ENCODE measurements at regions not wholly inside any gene's neighbourhood (a gene's known extent, or its start where the extent isn't known, plus 50 kb on each side); places are given as distances from the start of the nearest gene placed in this dataset.

- no peak for DNase-seq (ENCODE audit: low read depth in 3 of 3, low spot score in 1 of 3)
Measured at GRCh38 chr2:239523954-239524330, 123.1 kb upstream of the HDAC4 start.

- no peak for DNase-seq (ENCODE audit: low read depth in 3 of 3, low spot score in 1 of 3)
Measured at GRCh38 chr2:239523147-239523953, 122.5 kb upstream of the HDAC4 start.

- no peak for DNase-seq (ENCODE audit: low read depth in 3 of 3, low spot score in 1 of 3)
Measured at GRCh38 chr2:239522740-239523119, 121.9 kb upstream of the HDAC4 start.

GRCh38 chr2:239522002-239522739 lies 121.4 kb upstream of the HDAC4 start:
- DNase-seq (ENCODE audit: low read depth in 3 of 3, low spot score in 1 of 3): no peak

- DNase-seq (ENCODE audit: low read depth in 3 of 3, low spot score in 1 of 3): no peak
Measured at GRCh38 chr2:239521518-239521815, 120.6 kb upstream of the HDAC4 start.

GRCh38 chr2:239520811-239521517 lies 120.1 kb upstream of the HDAC4 start:
- no peak for DNase-seq (ENCODE audit: low read depth in 3 of 3, low spot score in 1 of 3)

- DNase-seq (ENCODE audit: low read depth in 3 of 3, low spot score in 1 of 3): no peak
Measured at GRCh38 chr2:239519921-239520585, 119.2 kb upstream of the HDAC4 start.

GRCh38 chr2:239519089-239519920 lies 118.5 kb upstream of the HDAC4 start:
- no peak for DNase-seq (ENCODE audit: low read depth in 3 of 3, low spot score in 1 of 3)

GRCh38 chr2:239518286-239519088 lies 117.7 kb upstream of the HDAC4 start:
- no peak for DNase-seq (ENCODE audit: low read depth in 3 of 3, low spot score in 1 of 3)

- no peak for DNase-seq (ENCODE audit: low read depth in 3 of 3, low spot score in 1 of 3)
Measured at GRCh38 chr2:239517686-239518085, 116.9 kb upstream of the HDAC4 start.

GRCh38 chr2:239516954-239517305 lies 116.1 kb upstream of the HDAC4 start:
- no peak for DNase-seq (ENCODE audit: low read depth in 3 of 3, low spot score in 1 of 3)

GRCh38 chr2:239516286-239516953 lies 115.6 kb upstream of the HDAC4 start:
- DNase-seq (ENCODE audit: low read depth in 3 of 3, low spot score in 1 of 3): no peak

GRCh38 chr2:239514754-239515530 lies 114.1 kb upstream of the HDAC4 start:
- DNase-seq (ENCODE audit: low read depth in 3 of 3, low spot score in 1 of 3): no peak

- no peak for DNase-seq (ENCODE audit: low read depth in 3 of 3, low spot score in 1 of 3)
Measured at GRCh38 chr2:239512054-239512453, 111.2 kb upstream of the HDAC4 start.

- no peak for DNase-seq (ENCODE audit: low read depth in 3 of 3, low spot score in 1 of 3)
Measured at GRCh38 chr2:239509373-239510143, 108.7 kb upstream of the HDAC4 start.

GRCh38 chr2:239508261-239508660 lies 107.4 kb upstream of the HDAC4 start:
- no peak for DNase-seq (ENCODE audit: low read depth in 3 of 3, low spot score in 1 of 3)

GRCh38 chr2:239507576-239508258 lies 106.9 kb upstream of the HDAC4 start:
- no peak for DNase-seq (ENCODE audit: low read depth in 3 of 3, low spot score in 1 of 3)
